GM19438 (cell line): ENCODE measurements at regions not wholly inside any gene's neighbourhood (a gene's known extent, or its start where the extent isn't known, plus 50 kb on each side); places are given as distances from the start of the nearest gene placed in this dataset.

Experiments
- ATAC-seq: cut with Tn5 transposase; IDR thresholded peaks from one replicate; pipeline ENCODE4 v1.9.1; 2021; ENCODE audit warnings: low read depth; ENCODE audit not compliant: unreplicated experiment

GRCh38 chr13:110965038-110965754 lies 50.3 kb upstream of the ANKRD10 start:
- no peak for ATAC-seq
